A549 (cell line): ENCODE measurements at regions not wholly inside any gene's neighbourhood (a gene's known extent, or its start where the extent isn't known, plus 50 kb on each side); places are given as distances from the start of the nearest gene placed in this dataset.

Experiments used
- ATAC-seq, 2 experiments: fragments of 200-7000 bp in 1 of 2; fragments of >200 bp in 1 of 2; cut with Nextera tagmentation in 1 of 2; cut with Tn5 transposase in 1 of 2; 3 replicates each; pipeline versions ENCODE4 v1.8.0 to v1.9.1; 2018 to 2020; ENCODE audit warnings: mild to moderate bottlenecking in 1 of 2, moderate library complexity in 1 of 2
- CTCF ChIA-PET: fragments of 300-600 bp; sonication (Branson Sonifier 250); formaldehyde crosslinking; extraction: SDS; loops from one replicate; lab custom pipeline; 2021; ENCODE audit warnings: antibody characterized with exemption, inconsistent platforms; lab: Yijun Ruan, JAX
- POLR2A ChIA-PET: fragments of 350-600 bp; formaldehyde crosslinking; extraction: SDS; loops from one replicate; lab custom pipeline; 2021; ENCODE audit warnings: antibody characterized with exemption, inconsistent platforms; lab: Yijun Ruan, JAX
- DNase-seq, 2 experiments: peaks; one replicate each; pipeline versions ENCODE4 v3.0.0 to v3.0.0-alpha.2; 2011 to 2016; ENCODE audit warnings: low read depth in 1 of 2, low spot score in 1 of 2
- FAIRE-seq: peaks from 2 replicates; lab custom pipeline; 2011; peaks lifted over from hg19 to GRCh38; lab: Jason Lieb, UNC
- H3K27ac ChIP-seq, 2 experiments: fragments of >200 bp; sonication (Bioruptor Twin); formaldehyde crosslinking; 3 replicates each; pipeline ENCODE4 v1.5.1; 2016 to 2017
- H3K4me1 ChIP-seq: fragments of >200 bp; sonication (Bioruptor Twin); formaldehyde crosslinking; 3 replicates; pipeline ENCODE4 v1.6.1; 2016
- H3K4me2 ChIP-seq: fragments of >200 bp; sonication (Bioruptor Twin); formaldehyde crosslinking; 3 replicates; pipeline ENCODE4 v1.6.1; 2016
- H3K4me3 ChIP-seq: fragments of >200 bp; sonication (Bioruptor Twin); formaldehyde crosslinking; 3 replicates; pipeline ENCODE4 v1.5.1; 2016
- H3K9me3 ChIP-seq: fragments of >200 bp; sonication (Bioruptor Twin); formaldehyde crosslinking; 3 replicates; pipeline ENCODE4 v1.6.1; 2016
- BHLHE40 ChIP-seq: IDR thresholded peaks from 2 replicates; pipeline ENCODE4 v1.6.1; 2012; ENCODE audit warnings: low read depth, low read length, inconsistent platforms
- CBX2 ChIP-seq: fragments of 200-600 bp; sonication (generic); IDR thresholded peaks from 2 replicates; pipeline ENCODE4 v1.6.1; 2016; ENCODE audit warnings: low read depth, mild to moderate bottlenecking, borderline replicate concordance
- CHD4 ChIP-seq: fragments of 200-600 bp; sonication (generic); IDR thresholded peaks from 2 replicates; pipeline ENCODE4 v1.6.1; 2016; ENCODE audit warnings: antibody characterized with exemption, mild to moderate bottlenecking, borderline replicate concordance
- FOSB ChIP-seq: fragments of 250-450 bp; sonication (Bioruptor Pico); IDR thresholded peaks from 2 replicates; pipeline ENCODE4 v1.5.0; 2020; ENCODE audit warnings: mild to moderate bottlenecking, moderate library complexity
- FOXS1 ChIP-seq: fragments of 250-450 bp; sonication (Bioruptor Pico); IDR thresholded peaks from 2 replicates; pipeline ENCODE4 v1.5.0; 2020; ENCODE audit warnings: mild to moderate bottlenecking, moderate library complexity
- HMGXB4 ChIP-seq: fragments of 250-450 bp; sonication (Bioruptor Pico); IDR thresholded peaks from 2 replicates; pipeline ENCODE4 v1.5.0; 2021; ENCODE audit warnings: mild to moderate bottlenecking, moderate library complexity, borderline replicate concordance
- HOXB13 ChIP-seq: fragments of 250-450 bp; sonication (Bioruptor Pico); IDR thresholded peaks from 2 replicates; pipeline ENCODE4 v1.5.0; 2020; ENCODE audit warnings: low read depth, mild to moderate bottlenecking, moderate library complexity
- KDM1A ChIP-seq: fragments of 200-600 bp; sonication (generic); IDR thresholded peaks from 2 replicates; pipeline ENCODE4 v1.6.1; 2016; ENCODE audit warnings: low read depth, mild to moderate bottlenecking
- PHF8 ChIP-seq: fragments of 200-600 bp; sonication (generic); IDR thresholded peaks from 2 replicates; pipeline ENCODE4 v1.6.1; 2016; ENCODE audit warnings: low read depth, mild to moderate bottlenecking, antibody characterized with exemption, moderate library complexity, borderline replicate concordance
- POLR2AphosphoS2 ChIP-seq: conservative IDR thresholded peaks from 2 replicates; pipeline ENCODE4 v1.6.1; 2012; ENCODE audit warnings: low read length, improper control_type of control experiment, inconsistent platforms
- RARB ChIP-seq: fragments of 250-450 bp; sonication (Bioruptor Pico); IDR thresholded peaks from 2 replicates; pipeline ENCODE4 v1.8.0; 2021; ENCODE audit warnings: mild to moderate bottlenecking, moderate library complexity
- RNF2 ChIP-seq: fragments of 200-600 bp; sonication (generic); IDR thresholded peaks from 2 replicates; pipeline ENCODE4 v1.6.1; 2016; ENCODE audit warnings: low read depth, mild to moderate bottlenecking, antibody characterized with exemption, moderate library complexity, borderline replicate concordance
- SMC3 ChIP-seq: fragments of >200 bp; sonication (Bioruptor Twin); formaldehyde crosslinking; IDR thresholded peaks from 3 replicates; pipeline ENCODE4 v1.6.1; 2018; ENCODE audit warnings: inconsistent platforms
- ZFP36 ChIP-seq: fragments of 450-650 bp; IDR thresholded peaks from 2 replicates; pipeline ENCODE4 v1.6.1; 2014; ENCODE audit warnings: borderline replicate concordance; ENCODE audit not compliant: partially characterized antibody
- ZNF302 ChIP-seq: fragments of 250-450 bp; sonication (Bioruptor Pico); IDR thresholded peaks from 2 replicates; pipeline ENCODE4 v1.9.0; 2021; ENCODE audit warnings: inconsistent platforms, mild to moderate bottlenecking, moderate library complexity
- ZSCAN20 ChIP-seq: fragments of 250-450 bp; sonication (Bioruptor Pico); IDR thresholded peaks from 2 replicates; pipeline ENCODE4 v1.8.0; 2022; ENCODE audit warnings: mild to moderate bottlenecking, moderate library complexity
- WGBS: methylation state at CpG from one replicate; pipeline ENCODE4 v1.1.6; 2017; ENCODE audit errors: missing lambda C conversion rate; 5-methylcytosine and 5-hydroxymethylcytosine counted together
- TF ChIP-seq, protein P1 (sequence below): IDR thresholded peaks from 2 replicates; pipeline ENCODE4 v1.6.1; 2012; ENCODE audit warnings: low read depth, borderline replicate concordance
- TF ChIP-seq, protein P2 (sequence below): fragments of 450-650 bp; IDR thresholded peaks from 2 replicates; pipeline ENCODE4 v1.6.1; 2014; ENCODE audit warnings: antibody characterized with exemption
- TF ChIP-seq, protein P3 (sequence below): fragments of 250-450 bp; sonication (Bioruptor Pico); IDR thresholded peaks from 2 replicates; pipeline ENCODE4 v1.5.0; 2020; ENCODE audit warnings: low read depth, mild to moderate bottlenecking, moderate library complexity

DNA sequence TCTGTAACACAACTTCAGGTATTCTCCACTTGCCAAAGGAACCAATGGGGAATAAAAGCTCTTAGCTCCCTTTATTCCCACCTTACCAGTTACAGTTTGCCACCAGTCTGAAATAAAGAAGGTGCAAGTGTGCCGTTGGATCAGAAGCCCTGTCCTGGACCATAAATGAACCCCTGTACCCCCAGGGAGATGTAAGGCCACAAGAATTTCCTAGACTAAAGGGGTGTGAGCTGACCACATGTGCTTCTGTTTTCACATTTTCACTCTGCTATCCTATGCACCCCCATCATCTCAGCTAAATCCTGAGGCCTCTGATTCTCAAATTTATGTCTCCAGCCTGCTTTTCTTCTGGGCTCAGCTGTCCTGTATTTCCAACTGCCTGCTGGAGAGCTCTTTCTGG, 221.2 kb downstream of the SPRY1 start:
- POLR2A ChIA-PET, result no interaction called here
- no peak for ATAC-seq
- Histone ChIP-seq H3K4me1 (no peaks in the 10 kb centered on the region), H3K4me2 (no peak overlapping the region), H3K9me3 (no peaks in the 10 kb centered on the region), H3K4me3 (no peak overlapping the region), H3K27ac (no peak overlapping the region)
- no peak for FAIRE-seq
- no peak for DNase-seq
- 92% methylated on average over 1 of the region's 1 CpG for WGBS
- TF ChIP-seq ZNF302 (CRISPR knock-in tag), result no peak
- TF ChIP-seq ZSCAN20, result no peak
- TF ChIP-seq FOXS1 (CRISPR knock-in tag), result no peak
- TF ChIP-seq CHD4, result no peak
- TF ChIP-seq RNF2, result no peak
- no peak for TF ChIP-seq SMC3
- no peak for TF ChIP-seq CBX2
- TF ChIP-seq POLR2AphosphoS2, result no peak
- TF ChIP-seq, protein P1, sequence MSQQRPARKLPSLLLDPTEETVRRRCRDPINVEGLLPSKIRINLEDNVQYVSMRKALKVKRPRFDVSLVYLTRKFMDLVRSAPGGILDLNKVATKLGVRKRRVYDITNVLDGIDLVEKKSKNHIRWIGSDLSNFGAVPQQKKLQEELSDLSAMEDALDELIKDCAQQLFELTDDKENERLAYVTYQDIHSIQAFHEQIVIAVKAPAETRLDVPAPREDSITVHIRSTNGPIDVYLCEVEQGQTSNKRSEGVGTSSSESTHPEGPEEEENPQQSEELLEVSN, result no peak
- no peak for TF ChIP-seq BHLHE40
- no peak for TF ChIP-seq RARB (CRISPR knock-in tag)
- TF ChIP-seq FOSB (CRISPR knock-in tag), result no peak
- no peak for TF ChIP-seq PHF8
- TF ChIP-seq, protein P2, sequence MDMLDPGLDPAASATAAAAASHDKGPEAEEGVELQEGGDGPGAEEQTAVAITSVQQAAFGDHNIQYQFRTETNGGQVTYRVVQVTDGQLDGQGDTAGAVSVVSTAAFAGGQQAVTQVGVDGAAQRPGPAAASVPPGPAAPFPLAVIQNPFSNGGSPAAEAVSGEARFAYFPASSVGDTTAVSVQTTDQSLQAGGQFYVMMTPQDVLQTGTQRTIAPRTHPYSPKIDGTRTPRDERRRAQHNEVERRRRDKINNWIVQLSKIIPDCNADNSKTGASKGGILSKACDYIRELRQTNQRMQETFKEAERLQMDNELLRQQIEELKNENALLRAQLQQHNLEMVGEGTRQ, result no peak
- TF ChIP-seq, protein P3, sequence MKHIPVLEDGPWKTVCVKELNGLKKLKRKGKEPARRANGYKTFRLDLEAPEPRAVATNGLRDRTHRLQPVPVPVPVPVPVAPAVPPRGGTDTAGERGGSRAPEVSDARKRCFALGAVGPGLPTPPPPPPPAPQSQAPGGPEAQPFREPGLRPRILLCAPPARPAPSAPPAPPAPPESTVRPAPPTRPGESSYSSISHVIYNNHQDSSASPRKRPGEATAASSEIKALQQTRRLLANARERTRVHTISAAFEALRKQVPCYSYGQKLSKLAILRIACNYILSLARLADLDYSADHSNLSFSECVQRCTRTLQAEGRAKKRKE (CRISPR knock-in tag), result no peak
- no peak for TF ChIP-seq KDM1A
- no peak for TF ChIP-seq ZFP36
- CTCF ChIA-PET, result interaction anchor here (1.3 to 1.6 kb wide), 3 partner anchors 9 to 53 kb away, joined by 4 to 5 read pairs (median 4); no protein-coding TSS in a partner anchor

- TF ChIP-seq HMGXB4 (CRISPR knock-in tag) (no peak), CBX2 (no peak)
- TF ChIP-seq, all 56 proteins: peak for 0
- ATAC-seq, result no peak
- ChIA-PET POLR2A (no interaction called here), CTCF (interaction anchor here (1.4 to 1.6 kb wide), 2 partner anchors 42 to 54 kb away, joined by 4 read pairs; no protein-coding TSS in a partner anchor)
- no peaks in the 10 kb centered on the region for H3K9me3 ChIP-seq
- no peaks in the 10 kb centered on the region for H3K4me1 ChIP-seq
- no peak overlapping the region for H3K4me2 ChIP-seq
- no peak for DNase-seq
- H3K27ac ChIP-seq, result no peak overlapping the region
- no peak overlapping the region for H3K4me3 ChIP-seq
- 64% methylated on average over 1 of the region's 1 CpG for WGBS
- FAIRE-seq, result no peak
Observed at GRCh38 chr4:123618606-123619005, 222.0 kb downstream of the SPRY1 start.

GRCh38 chr4:123619326-123619725, 222.7 kb downstream of the SPRY1 start:
- WGBS, result 44% methylated on average over 1 of the region's 1 CpG
- Histone ChIP-seq H3K4me3 (no peak overlapping the region), H3K4me2 (no peak overlapping the region), H3K27ac (no peak overlapping the region), H3K9me3 (no peaks in the 10 kb centered on the region), H3K4me1 (no peaks in the 10 kb centered on the region)
- no peak for TF ChIP-seq HOXB13
- ChIA-PET CTCF (interaction anchor here (1.4 to 1.6 kb wide), 2 partner anchors 41 to 55 kb away, joined by 4 read pairs; no protein-coding TSS in a partner anchor), POLR2A (no interaction called here)
- DNase-seq (no peak), ATAC-seq (no peak), FAIRE-seq (no peak)
